ENCODE measurements at regions not wholly inside any gene's neighbourhood (a gene's known extent, or its start where the extent isn't known, plus 50 kb on each side); places are given as distances from the start of the nearest gene placed in this dataset.

GRCh38 chr20:11255860-11256259 is 582.1 kb upstream of the JAG1 start:
- peaks cover 25% of the 10 kb centered on the region for H3K9me3 ChIP-seq (ENCODE audit: control insufficient read depth, low read length)
- no peak overlapping the region for H3K27ac ChIP-seq (ENCODE audit: low read depth, low read length, severe bottlenecking)
- H3K36me3 ChIP-seq (ENCODE audit: control insufficient read depth, insufficient read depth, low read length): no peaks in the 10 kb centered on the region
- H3K4me3 ChIP-seq (ENCODE audit: extremely low read depth, insufficient read depth, low read length, poor library complexity, severe bottlenecking): no peak overlapping the region
- no peaks in the 10 kb centered on the region for H3K4me1 ChIP-seq (ENCODE audit: control insufficient read depth, insufficient read depth, low read length, poor library complexity, severe bottlenecking)

GRCh38 chr20:11260611-11261010 is 586.8 kb upstream of the JAG1 start:
- Histone ChIP-seq H3K4me3 (ENCODE audit: extremely low read depth, insufficient read depth, low read length, poor library complexity, severe bottlenecking) (no peak overlapping the region), H3K36me3 (ENCODE audit: control insufficient read depth, insufficient read depth, low read length) (no peaks in the 10 kb centered on the region), H3K27ac (ENCODE audit: low read depth, low read length, severe bottlenecking) (no peak overlapping the region), H3K9me3 (ENCODE audit: control insufficient read depth, low read length) (peaks cover 15% of the 10 kb centered on the region), H3K4me1 (ENCODE audit: control insufficient read depth, insufficient read depth, low read length, poor library complexity, severe bottlenecking) (no peaks in the 10 kb centered on the region)
- WGBS, 2 experiments (ENCODE audit: insufficient coverage in 2 of 2): 100% methylated on average over 1 to 2 of the region's 3 CpGs

- H3K4me1 ChIP-seq (ENCODE audit: control insufficient read depth, insufficient read depth, low read length, poor library complexity, severe bottlenecking): peaks cover 8% of the 10 kb centered on the region
- no peaks in the 10 kb centered on the region for H3K36me3 ChIP-seq (ENCODE audit: control insufficient read depth, insufficient read depth, low read length)
- no peak overlapping the region for H3K27ac ChIP-seq (ENCODE audit: low read depth, low read length, severe bottlenecking)
- WGBS, 2 experiments (ENCODE audit: insufficient coverage in 2 of 2): 84 to 90% methylated on average over 2 of the region's 5 CpGs
- H3K4me3 ChIP-seq (ENCODE audit: extremely low read depth, insufficient read depth, low read length, poor library complexity, severe bottlenecking): no peak overlapping the region
- peaks cover 15% of the 10 kb centered on the region for H3K9me3 ChIP-seq (ENCODE audit: control insufficient read depth, low read length)
Measured at GRCh38 chr20:11261533-11262000, 587.8 kb upstream of the JAG1 start.

- H3K9me3 ChIP-seq (ENCODE audit: control insufficient read depth, low read length): no peaks in the 10 kb centered on the region
- H3K4me1 ChIP-seq (ENCODE audit: control insufficient read depth, insufficient read depth, low read length, poor library complexity, severe bottlenecking): peaks cover 29% of the 10 kb centered on the region
- no peak overlapping the region for H3K27ac ChIP-seq (ENCODE audit: low read depth, low read length, severe bottlenecking)
- no peaks in the 10 kb centered on the region for H3K36me3 ChIP-seq (ENCODE audit: control insufficient read depth, insufficient read depth, low read length)
- WGBS, 2 experiments (ENCODE audit: insufficient coverage in 2 of 2): 86% methylated on average over 1 of the region's 3 CpGs; no CpG with 5 or more reads in 1 of the 2 experiments
- no peak overlapping the region for H3K4me3 ChIP-seq (ENCODE audit: extremely low read depth, insufficient read depth, low read length, poor library complexity, severe bottlenecking)
Measured at GRCh38 chr20:11266571-11266970, 592.8 kb upstream of the JAG1 start.

GRCh38 chr20:11267131-11267761 is 593.4 kb upstream of the JAG1 start:
- Histone ChIP-seq H3K4me3 (ENCODE audit: extremely low read depth, insufficient read depth, low read length, poor library complexity, severe bottlenecking) (no peak overlapping the region), H3K27ac (ENCODE audit: low read depth, low read length, severe bottlenecking) (peak overlapping the region; percentile 66), H3K4me1 (ENCODE audit: control insufficient read depth, insufficient read depth, low read length, poor library complexity, severe bottlenecking) (peaks cover 29% of the 10 kb centered on the region), H3K36me3 (ENCODE audit: control insufficient read depth, insufficient read depth, low read length) (no peaks in the 10 kb centered on the region), H3K9me3 (ENCODE audit: control insufficient read depth, low read length) (no peaks in the 10 kb centered on the region)
- WGBS, 2 experiments (ENCODE audit: insufficient coverage in 2 of 2): 0% methylated on average over 1 of the region's 5 CpGs; no CpG with 5 or more reads in 1 of the 2 experiments

GRCh38 chr20:11267762-11268335 is 594.0 kb upstream of the JAG1 start:
- 73 to 74% methylated on average over 2 to 4 of the region's 4 CpGs for WGBS, 2 experiments (ENCODE audit: insufficient coverage in 2 of 2)
- Histone ChIP-seq H3K4me1 (ENCODE audit: control insufficient read depth, insufficient read depth, low read length, poor library complexity, severe bottlenecking) (peaks cover 29% of the 10 kb centered on the region), H3K27ac (ENCODE audit: low read depth, low read length, severe bottlenecking) (peak overlapping the region; percentile 66), H3K9me3 (ENCODE audit: control insufficient read depth, low read length) (no peaks in the 10 kb centered on the region), H3K36me3 (ENCODE audit: control insufficient read depth, insufficient read depth, low read length) (no peaks in the 10 kb centered on the region), H3K4me3 (ENCODE audit: extremely low read depth, insufficient read depth, low read length, poor library complexity, severe bottlenecking) (no peak overlapping the region)

GRCh38 chr20:11270566-11270965 is 596.8 kb upstream of the JAG1 start:
- no peaks in the 10 kb centered on the region for H3K9me3 ChIP-seq (ENCODE audit: control insufficient read depth, low read length)
- H3K27ac ChIP-seq (ENCODE audit: low read depth, low read length, severe bottlenecking): no peak overlapping the region
- no peaks in the 10 kb centered on the region for H3K36me3 ChIP-seq (ENCODE audit: control insufficient read depth, insufficient read depth, low read length)
- no peak overlapping the region for H3K4me3 ChIP-seq (ENCODE audit: extremely low read depth, insufficient read depth, low read length, poor library complexity, severe bottlenecking)
- WGBS, 2 experiments (ENCODE audit: insufficient coverage in 2 of 2): 90 to 100% methylated on average over 1 to 4 of the region's 5 CpGs
- peaks cover 29% of the 10 kb centered on the region for H3K4me1 ChIP-seq (ENCODE audit: control insufficient read depth, insufficient read depth, low read length, poor library complexity, severe bottlenecking)

GRCh38 chr20:11271319-11271718 is 597.5 kb upstream of the JAG1 start:
- no peaks in the 10 kb centered on the region for H3K36me3 ChIP-seq (ENCODE audit: control insufficient read depth, insufficient read depth, low read length)
- WGBS, 2 experiments (ENCODE audit: insufficient coverage in 2 of 2): 26 to 37% methylated on average over 4 to 5 of the region's 6 CpGs
- peaks cover 24% of the 10 kb centered on the region for H3K4me1 ChIP-seq (ENCODE audit: control insufficient read depth, insufficient read depth, low read length, poor library complexity, severe bottlenecking)
- no peak overlapping the region for H3K27ac ChIP-seq (ENCODE audit: low read depth, low read length, severe bottlenecking)
- H3K4me3 ChIP-seq (ENCODE audit: extremely low read depth, insufficient read depth, low read length, poor library complexity, severe bottlenecking): no peak overlapping the region
- H3K9me3 ChIP-seq (ENCODE audit: control insufficient read depth, low read length): no peaks in the 10 kb centered on the region

GRCh38 chr20:11271920-11272594 is 598.3 kb upstream of the JAG1 start:
- WGBS, 2 experiments (ENCODE audit: insufficient coverage in 2 of 2): 87 to 90% methylated on average over 16 of the region's 18 CpGs
- no peak overlapping the region for H3K4me3 ChIP-seq (ENCODE audit: extremely low read depth, insufficient read depth, low read length, poor library complexity, severe bottlenecking)
- H3K4me1 ChIP-seq (ENCODE audit: control insufficient read depth, insufficient read depth, low read length, poor library complexity, severe bottlenecking): peaks cover 16% of the 10 kb centered on the region
- no peaks in the 10 kb centered on the region for H3K9me3 ChIP-seq (ENCODE audit: control insufficient read depth, low read length)
- H3K36me3 ChIP-seq (ENCODE audit: control insufficient read depth, insufficient read depth, low read length): no peaks in the 10 kb centered on the region
- H3K27ac ChIP-seq (ENCODE audit: low read depth, low read length, severe bottlenecking): no peak overlapping the region

- no peak overlapping the region for H3K4me3 ChIP-seq (ENCODE audit: extremely low read depth, insufficient read depth, low read length, poor library complexity, severe bottlenecking)
- H3K9me3 ChIP-seq (ENCODE audit: control insufficient read depth, low read length): no peaks in the 10 kb centered on the region
- no peaks in the 10 kb centered on the region for H3K4me1 ChIP-seq (ENCODE audit: control insufficient read depth, insufficient read depth, low read length, poor library complexity, severe bottlenecking)
- WGBS, 2 experiments (ENCODE audit: insufficient coverage in 2 of 2): 0 to 48% methylated on average over 1 to 4 of the region's 6 CpGs
- H3K36me3 ChIP-seq (ENCODE audit: control insufficient read depth, insufficient read depth, low read length): no peaks in the 10 kb centered on the region
- no peak overlapping the region for H3K27ac ChIP-seq (ENCODE audit: low read depth, low read length, severe bottlenecking)
Measured at GRCh38 chr20:11274141-11274594, 600.4 kb upstream of the JAG1 start.

GRCh38 chr20:11275740-11276139 is 601.9 kb upstream of the JAG1 start:
- Histone ChIP-seq H3K4me3 (ENCODE audit: extremely low read depth, insufficient read depth, low read length, poor library complexity, severe bottlenecking) (no peak overlapping the region), H3K4me1 (ENCODE audit: control insufficient read depth, insufficient read depth, low read length, poor library complexity, severe bottlenecking) (no peaks in the 10 kb centered on the region), H3K9me3 (ENCODE audit: control insufficient read depth, low read length) (no peaks in the 10 kb centered on the region), H3K27ac (ENCODE audit: low read depth, low read length, severe bottlenecking) (no peak overlapping the region), H3K36me3 (ENCODE audit: control insufficient read depth, insufficient read depth, low read length) (no peaks in the 10 kb centered on the region)
- WGBS, 2 experiments (ENCODE audit: insufficient coverage in 2 of 2): 86 to 98% methylated on average over 2 of the region's 2 CpGs

Data from mesodermal cell (in vitro differentiated cells).